ENCODE measurements at regions not wholly inside any gene's neighbourhood (a gene's known extent, or its start where the extent isn't known, plus 50 kb on each side); places are given as distances from the start of the nearest gene placed in this dataset.

DNA sequence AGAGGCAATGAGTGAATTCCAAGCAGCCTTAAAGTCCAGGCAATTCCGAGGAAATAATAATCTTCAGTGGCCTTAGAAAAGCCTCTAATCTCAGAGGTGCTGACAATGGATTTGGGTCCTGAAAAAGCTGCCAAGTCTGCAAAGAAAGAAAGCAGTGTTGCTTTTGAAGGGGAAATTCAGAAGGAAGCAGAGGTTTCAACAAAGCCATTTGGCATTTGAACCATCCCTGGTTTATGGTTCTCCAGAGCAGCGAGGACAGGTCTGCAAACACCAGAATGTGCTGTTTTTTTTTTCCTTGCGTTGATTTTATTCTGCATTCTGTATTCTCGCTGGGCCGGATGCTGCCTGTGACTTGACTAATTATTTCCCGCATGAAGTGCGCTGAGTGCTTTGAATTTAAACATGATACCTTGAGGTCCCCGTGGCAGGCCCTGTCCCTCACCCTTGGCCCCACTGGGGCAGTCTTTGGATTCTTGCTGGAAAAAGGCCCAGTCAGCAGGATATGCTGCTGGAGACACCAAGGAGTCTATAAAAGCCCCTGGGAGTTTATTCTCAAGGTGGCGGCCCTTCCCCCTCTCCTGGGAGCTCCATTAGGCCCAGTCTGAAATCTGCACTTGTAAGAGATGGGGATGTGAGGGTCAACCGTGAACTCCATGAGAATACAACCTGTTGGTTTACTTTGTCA is 338.3 kb downstream of the HAPSTR1 start:
- Histone ChIP-seq H3F3A (ENCODE audit: control insufficient read depth, insufficient read depth) (no peaks in the 10 kb centered on the region), H3K9me3 (ENCODE audit: control insufficient read depth, insufficient read depth, low read length) (no peaks in the 10 kb centered on the region), H3K79me2 (ENCODE audit: control insufficient read depth, low read length) (no peaks in the 10 kb centered on the region), H3K36me3 (ENCODE audit: control insufficient read depth, low read length) (no peaks in the 10 kb centered on the region), H3K4me1 (ENCODE audit: control insufficient read depth, low read length) (no peaks in the 10 kb centered on the region), H3K4me3 (ENCODE audit: low read length) (no peak overlapping the region), H4K20me1 (ENCODE audit: control insufficient read depth, insufficient read depth, low read depth, low read length) (no peaks in the 10 kb centered on the region), H3K27me3 (ENCODE audit: control insufficient read depth, low read length) (no peaks in the 10 kb centered on the region), H3K9me2 (replicated peaks; ENCODE audit: control insufficient read depth, low read length) (no peaks in the 10 kb centered on the region), H3K4me2 (ENCODE audit: low read length) (no peak overlapping the region), H3K27ac (ENCODE audit: low read depth, low read length) (no peak overlapping the region)
- TF ChIP-seq, protein P1, sequence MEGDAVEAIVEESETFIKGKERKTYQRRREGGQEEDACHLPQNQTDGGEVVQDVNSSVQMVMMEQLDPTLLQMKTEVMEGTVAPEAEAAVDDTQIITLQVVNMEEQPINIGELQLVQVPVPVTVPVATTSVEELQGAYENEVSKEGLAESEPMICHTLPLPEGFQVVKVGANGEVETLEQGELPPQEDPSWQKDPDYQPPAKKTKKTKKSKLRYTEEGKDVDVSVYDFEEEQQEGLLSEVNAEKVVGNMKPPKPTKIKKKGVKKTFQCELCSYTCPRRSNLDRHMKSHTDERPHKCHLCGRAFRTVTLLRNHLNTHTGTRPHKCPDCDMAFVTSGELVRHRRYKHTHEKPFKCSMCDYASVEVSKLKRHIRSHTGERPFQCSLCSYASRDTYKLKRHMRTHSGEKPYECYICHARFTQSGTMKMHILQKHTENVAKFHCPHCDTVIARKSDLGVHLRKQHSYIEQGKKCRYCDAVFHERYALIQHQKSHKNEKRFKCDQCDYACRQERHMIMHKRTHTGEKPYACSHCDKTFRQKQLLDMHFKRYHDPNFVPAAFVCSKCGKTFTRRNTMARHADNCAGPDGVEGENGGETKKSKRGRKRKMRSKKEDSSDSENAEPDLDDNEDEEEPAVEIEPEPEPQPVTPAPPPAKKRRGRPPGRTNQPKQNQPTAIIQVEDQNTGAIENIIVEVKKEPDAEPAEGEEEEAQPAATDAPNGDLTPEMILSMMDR (IDR thresholded peaks at IDR 0.05; ENCODE audit: low read depth, low read length, poor library complexity, severe bottlenecking): no peak
- TF ChIP-seq EZH2phosphoT487 (IDR thresholded peaks at IDR 0.05; ENCODE audit: borderline replicate concordance, low read length): no peak

DNA sequence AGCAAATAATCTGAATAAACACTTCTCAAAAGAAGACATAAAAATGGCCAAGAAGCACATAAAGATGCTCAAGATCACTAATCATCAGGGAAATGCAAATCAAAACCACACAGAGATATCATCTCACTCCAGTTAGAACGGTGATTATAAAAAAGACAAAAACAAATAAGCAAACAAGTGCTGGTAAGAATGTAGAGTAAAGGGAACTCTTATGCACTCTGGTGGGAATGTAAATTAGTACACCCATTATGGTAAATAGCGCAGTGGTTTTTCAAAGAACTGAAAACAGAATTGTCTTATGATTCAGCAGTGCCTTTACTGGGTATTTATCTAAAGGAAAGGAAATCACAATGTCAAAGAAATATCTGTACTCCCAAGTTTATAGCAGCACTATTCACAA is 343.2 kb downstream of the HAPSTR1 start:
- Histone ChIP-seq H3K9me3 (ENCODE audit: control insufficient read depth, insufficient read depth, low read length) (no peaks in the 10 kb centered on the region), H3K4me2 (ENCODE audit: low read length) (no peak overlapping the region), H4K20me1 (ENCODE audit: control insufficient read depth, insufficient read depth, low read depth, low read length) (no peaks in the 10 kb centered on the region), H3K4me1 (ENCODE audit: control insufficient read depth, low read length) (no peaks in the 10 kb centered on the region), H3F3A (ENCODE audit: control insufficient read depth, insufficient read depth) (no peaks in the 10 kb centered on the region), H3K79me2 (ENCODE audit: control insufficient read depth, low read length) (no peaks in the 10 kb centered on the region), H3K4me3 (ENCODE audit: low read length) (no peak overlapping the region), H3K36me3 (ENCODE audit: control insufficient read depth, low read length) (no peaks in the 10 kb centered on the region), H3K27ac (ENCODE audit: low read depth, low read length) (no peak overlapping the region), H3K9me2 (replicated peaks; ENCODE audit: control insufficient read depth, low read length) (no peaks in the 10 kb centered on the region), H3K27me3 (ENCODE audit: control insufficient read depth, low read length) (no peaks in the 10 kb centered on the region)
- no peak for TF ChIP-seq EZH2phosphoT487 (IDR thresholded peaks at IDR 0.05; ENCODE audit: borderline replicate concordance, low read length)
- TF ChIP-seq, protein P1 (IDR thresholded peaks at IDR 0.05; ENCODE audit: low read depth, low read length, poor library complexity, severe bottlenecking): no peak

DNA sequence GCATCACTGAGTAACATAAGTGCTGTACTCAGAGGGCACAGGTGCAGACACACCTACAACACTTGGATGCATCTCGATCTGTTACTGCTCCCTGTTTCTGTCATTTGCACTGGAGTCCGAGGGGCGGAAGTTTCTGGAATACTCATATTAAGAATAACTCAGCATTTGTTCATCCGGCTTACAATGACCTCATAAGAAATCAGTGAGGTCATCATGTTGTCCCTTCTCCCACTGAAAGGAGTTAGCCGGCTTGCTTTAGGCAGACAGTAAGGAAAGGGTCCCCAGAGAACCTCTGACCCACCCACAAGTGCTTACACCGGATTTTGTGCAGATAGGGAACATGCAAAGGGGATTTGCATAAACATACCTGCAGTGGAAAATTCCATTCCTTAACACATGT is 344.7 kb downstream of the HAPSTR1 start:
- no peaks in the 10 kb centered on the region for H3K79me2 ChIP-seq (ENCODE audit: control insufficient read depth, low read length)
- no peak overlapping the region for H3K4me2 ChIP-seq (ENCODE audit: low read length)
- H3K4me1 ChIP-seq (ENCODE audit: control insufficient read depth, low read length): no peaks in the 10 kb centered on the region
- no peaks in the 10 kb centered on the region for H3K27me3 ChIP-seq (ENCODE audit: control insufficient read depth, low read length)
- H4K20me1 ChIP-seq (ENCODE audit: control insufficient read depth, insufficient read depth, low read depth, low read length): no peaks in the 10 kb centered on the region
- H3K9me2 ChIP-seq (replicated peaks; ENCODE audit: control insufficient read depth, low read length): no peaks in the 10 kb centered on the region
- H3F3A ChIP-seq (ENCODE audit: control insufficient read depth, insufficient read depth): no peaks in the 10 kb centered on the region
- no peaks in the 10 kb centered on the region for H3K9me3 ChIP-seq (ENCODE audit: control insufficient read depth, insufficient read depth, low read length)
- no peak overlapping the region for H3K27ac ChIP-seq (ENCODE audit: low read depth, low read length)
- TF ChIP-seq EZH2phosphoT487 (IDR thresholded peaks at IDR 0.05; ENCODE audit: borderline replicate concordance, low read length): no peak
- TF ChIP-seq, protein P1 (IDR thresholded peaks at IDR 0.05; ENCODE audit: low read depth, low read length, poor library complexity, severe bottlenecking): no peak
- H3K36me3 ChIP-seq (ENCODE audit: control insufficient read depth, low read length): no peaks in the 10 kb centered on the region
- no peak overlapping the region for H3K4me3 ChIP-seq (ENCODE audit: low read length)

Data from DOHH2 (cell line).